ENCODE measurements at regions not wholly inside any gene's neighbourhood (a gene's known extent, or its start where the extent isn't known, plus 50 kb on each side); places are given as distances from the start of the nearest gene placed in this dataset.

DNA sequence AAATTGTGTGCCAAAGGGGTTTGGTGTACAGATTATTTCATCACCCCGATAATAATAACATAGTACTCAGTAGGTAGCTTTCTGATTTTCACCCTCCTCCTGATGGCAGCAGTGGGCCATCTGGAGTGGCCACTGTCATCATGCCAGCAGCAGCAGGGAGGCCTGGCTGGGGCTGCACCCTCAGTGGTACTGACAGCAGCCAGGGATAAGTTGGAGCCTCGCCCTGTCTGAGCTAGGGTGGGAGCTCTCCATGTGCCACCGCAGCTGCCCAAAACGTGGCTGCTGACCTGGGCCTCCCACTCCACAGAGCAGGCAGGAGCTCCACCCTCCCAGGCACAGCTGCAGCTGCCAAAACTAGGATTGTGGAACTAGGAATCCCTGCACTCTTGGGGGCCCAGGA lies 700.8 kb upstream of the KCND2 start:
- no peak overlapping the region for H3K9ac ChIP-seq (ENCODE audit: low read length)
- no peak overlapping the region for H3K27ac ChIP-seq (ENCODE audit: low read length)
- H3K9me2 ChIP-seq (replicated peaks; ENCODE audit: insufficient read depth, low read length): no peaks in the 10 kb centered on the region
- H3K4me3 ChIP-seq (ENCODE audit: low read length): no peak overlapping the region
- H3K4me1 ChIP-seq (ENCODE audit: low read length): no peaks in the 10 kb centered on the region
- no peak overlapping the region for H3K4me2 ChIP-seq (ENCODE audit: low read depth, low read length, poor library complexity, severe bottlenecking)
- peaks cover 15% of the 10 kb centered on the region for H3K9me3 ChIP-seq (ENCODE audit: low read length)
- no peaks in the 10 kb centered on the region for H3K79me2 ChIP-seq (ENCODE audit: low read length)
- no peak for DNase-seq
- H2AFZ ChIP-seq (ENCODE audit: low read length): no peak overlapping the region
- H3K27me3 ChIP-seq (ENCODE audit: low read length): no peaks in the 10 kb centered on the region
- no peaks in the 10 kb centered on the region for H4K20me1 ChIP-seq (ENCODE audit: insufficient read depth, low read depth, low read length)
- no peaks in the 10 kb centered on the region for H3K36me3 ChIP-seq (ENCODE audit: insufficient read depth, low read length)

DNA sequence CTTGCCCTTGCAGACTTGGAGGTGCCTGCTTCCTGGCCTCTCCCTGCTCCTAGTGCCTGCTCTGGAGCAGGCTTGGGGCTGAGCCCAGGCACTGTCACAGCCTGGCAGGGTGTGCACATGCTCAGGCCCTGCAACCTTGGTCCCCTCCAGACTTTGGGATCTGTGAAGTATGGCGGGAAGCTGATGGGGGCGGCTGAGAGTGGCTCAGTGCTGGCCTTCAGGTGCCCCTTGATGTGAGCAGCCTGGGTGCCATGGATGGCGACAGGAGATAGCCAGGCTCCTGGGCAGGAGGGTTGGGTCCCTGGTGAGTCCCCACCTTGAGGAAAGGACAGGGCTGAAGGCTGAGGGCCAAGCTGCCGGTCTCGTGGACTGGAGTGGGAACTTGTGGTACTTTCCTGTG lies 700.4 kb upstream of the KCND2 start:
- H3K4me3 ChIP-seq (ENCODE audit: low read length): no peak overlapping the region
- no peak overlapping the region for H2AFZ ChIP-seq (ENCODE audit: low read length)

DNA sequence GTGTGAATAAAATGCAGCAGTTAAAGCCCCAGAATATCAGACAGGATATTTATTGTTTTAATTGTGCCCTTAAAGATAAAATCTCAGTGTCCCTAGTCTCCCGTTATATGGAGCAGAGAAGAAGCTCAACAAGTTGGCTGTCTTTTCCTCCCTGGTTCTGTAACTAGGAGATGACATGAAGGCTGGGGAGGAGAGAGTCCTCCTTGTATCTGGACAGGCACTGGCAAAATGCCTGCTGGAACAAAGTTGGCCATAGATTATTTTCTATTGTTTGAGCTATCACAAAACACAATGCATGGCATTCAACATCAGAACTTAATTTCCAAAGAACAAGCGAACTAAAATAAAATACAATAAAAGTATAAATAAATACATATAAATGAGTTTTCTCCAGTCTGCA lies 694.9 kb upstream of the KCND2 start:
- Histone ChIP-seq H3K36me3 (ENCODE audit: insufficient read depth, low read length) (no peaks in the 10 kb centered on the region), H3K9ac (ENCODE audit: low read length) (no peak overlapping the region), H3K4me3 (ENCODE audit: low read length) (no peak overlapping the region), H3K4me2 (ENCODE audit: low read depth, low read length, poor library complexity, severe bottlenecking) (no peak overlapping the region), H3K27ac (ENCODE audit: low read length) (no peak overlapping the region), H3K27me3 (ENCODE audit: low read length) (no peaks in the 10 kb centered on the region), H2AFZ (ENCODE audit: low read length) (no peak overlapping the region), H3K79me2 (ENCODE audit: low read length) (no peaks in the 10 kb centered on the region), H3K9me2 (replicated peaks; ENCODE audit: insufficient read depth, low read length) (no peaks in the 10 kb centered on the region), H4K20me1 (ENCODE audit: insufficient read depth, low read depth, low read length) (no peaks in the 10 kb centered on the region), H3K9me3 (ENCODE audit: low read length) (peaks cover 21% of the 10 kb centered on the region), H3K4me1 (ENCODE audit: low read length) (no peaks in the 10 kb centered on the region)
- no peak for DNase-seq

More for the DNA sequence above, 700.4 kb upstream of the KCND2 start:
- Histone ChIP-seq H4K20me1 (ENCODE audit: insufficient read depth, low read depth, low read length) (no peaks in the 10 kb centered on the region), H3K4me2 (ENCODE audit: low read depth, low read length, poor library complexity, severe bottlenecking) (no peak overlapping the region), H3K9ac (ENCODE audit: low read length) (no peak overlapping the region), H3K9me3 (ENCODE audit: low read length) (peaks cover 15% of the 10 kb centered on the region), H3K79me2 (ENCODE audit: low read length) (no peaks in the 10 kb centered on the region), H3K27ac (ENCODE audit: low read length) (no peak overlapping the region), H3K9me2 (replicated peaks; ENCODE audit: insufficient read depth, low read length) (no peaks in the 10 kb centered on the region), H3K27me3 (ENCODE audit: low read length) (no peaks in the 10 kb centered on the region), H3K36me3 (ENCODE audit: insufficient read depth, low read length) (no peaks in the 10 kb centered on the region), H3K4me1 (ENCODE audit: low read length) (no peaks in the 10 kb centered on the region)
- no peak for DNase-seq

DNA sequence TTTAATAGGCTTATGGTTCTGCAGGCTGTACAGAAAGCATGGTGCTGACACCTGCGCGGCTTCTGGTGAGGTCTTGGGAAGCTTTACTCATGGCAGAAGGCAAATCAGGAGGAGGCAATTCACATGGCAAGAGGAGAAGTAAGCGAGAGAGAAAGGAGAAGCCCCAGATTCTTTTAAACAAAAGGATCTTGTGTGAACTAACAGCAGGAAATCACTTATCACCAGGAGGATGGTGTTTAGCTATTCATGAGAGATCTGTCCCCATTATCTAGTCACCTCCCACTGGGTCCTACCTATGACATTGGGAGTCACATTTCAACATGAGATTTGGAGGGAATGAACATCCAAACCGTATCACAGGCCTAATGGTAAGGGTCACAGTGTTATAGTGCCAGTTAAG lies 678.0 kb upstream of the KCND2 start:
- Histone ChIP-seq H3K36me3 (ENCODE audit: insufficient read depth, low read length) (no peaks in the 10 kb centered on the region), H3K4me1 (ENCODE audit: low read length) (no peaks in the 10 kb centered on the region), H3K9ac (ENCODE audit: low read length) (no peak overlapping the region), H3K4me3 (ENCODE audit: low read length) (no peak overlapping the region), H3K4me2 (ENCODE audit: low read depth, low read length, poor library complexity, severe bottlenecking) (no peak overlapping the region), H3K9me3 (ENCODE audit: low read length) (no peaks in the 10 kb centered on the region), H2AFZ (ENCODE audit: low read length) (no peak overlapping the region), H3K9me2 (replicated peaks; ENCODE audit: insufficient read depth, low read length) (no peaks in the 10 kb centered on the region), H3K27ac (ENCODE audit: low read length) (no peak overlapping the region), H4K20me1 (ENCODE audit: insufficient read depth, low read depth, low read length) (no peaks in the 10 kb centered on the region), H3K27me3 (ENCODE audit: low read length) (no peaks in the 10 kb centered on the region), H3K79me2 (ENCODE audit: low read length) (no peaks in the 10 kb centered on the region)
- no peak for DNase-seq

DNA sequence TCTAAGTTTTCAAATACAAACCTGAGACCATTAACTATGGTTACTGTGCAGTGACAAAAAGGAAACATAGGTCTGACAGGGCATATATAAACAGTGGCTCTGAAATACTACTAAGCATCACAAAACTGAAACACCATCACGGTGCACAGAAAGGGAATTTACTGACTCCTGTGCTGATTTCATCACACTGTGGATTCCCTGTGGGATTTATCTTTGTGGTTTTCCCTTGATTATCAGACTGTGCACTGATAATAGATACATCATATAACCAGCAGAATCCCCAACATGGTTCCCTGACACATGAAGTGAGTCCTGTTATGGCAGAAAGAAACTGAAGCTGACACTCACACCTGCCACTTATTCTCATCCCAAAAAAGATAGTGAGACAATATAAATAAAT lies 676.3 kb upstream of the KCND2 start:
- Histone ChIP-seq H3K9me3 (ENCODE audit: low read length) (no peaks in the 10 kb centered on the region), H3K4me2 (ENCODE audit: low read depth, low read length, poor library complexity, severe bottlenecking) (no peak overlapping the region), H3K4me1 (ENCODE audit: low read length) (no peaks in the 10 kb centered on the region), H2AFZ (ENCODE audit: low read length) (no peak overlapping the region), H3K79me2 (ENCODE audit: low read length) (no peaks in the 10 kb centered on the region), H3K27me3 (ENCODE audit: low read length) (no peaks in the 10 kb centered on the region), H3K4me3 (ENCODE audit: low read length) (no peak overlapping the region), H3K9ac (ENCODE audit: low read length) (no peak overlapping the region), H4K20me1 (ENCODE audit: insufficient read depth, low read depth, low read length) (no peaks in the 10 kb centered on the region), H3K9me2 (replicated peaks; ENCODE audit: insufficient read depth, low read length) (no peaks in the 10 kb centered on the region), H3K36me3 (ENCODE audit: insufficient read depth, low read length) (no peaks in the 10 kb centered on the region), H3K27ac (ENCODE audit: low read length) (no peak overlapping the region)
- no peak for DNase-seq

DNA sequence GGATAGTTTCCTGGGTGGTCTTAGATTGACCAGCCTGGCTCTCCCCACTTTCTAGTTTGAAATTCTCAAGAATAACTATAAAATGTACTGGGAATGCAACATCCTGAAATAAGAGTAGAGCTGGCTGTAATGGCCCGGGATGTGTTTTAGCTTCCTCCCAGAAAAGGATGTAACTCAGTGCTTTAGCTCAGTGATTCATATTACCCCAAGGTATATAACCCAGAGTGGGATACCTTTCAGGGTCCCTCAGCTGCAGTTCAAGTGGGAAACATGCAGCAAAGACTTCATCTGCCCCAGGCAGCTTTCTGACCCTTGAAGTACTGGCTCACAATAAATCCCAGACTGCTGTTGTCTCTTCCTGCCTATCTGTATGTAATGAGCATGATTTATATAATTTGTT lies 666.7 kb upstream of the KCND2 start:
- Histone ChIP-seq H3K36me3 (ENCODE audit: insufficient read depth, low read length) (no peaks in the 10 kb centered on the region), H3K9me3 (ENCODE audit: low read length) (peaks cover 24% of the 10 kb centered on the region), H3K4me2 (ENCODE audit: low read depth, low read length, poor library complexity, severe bottlenecking) (no peak overlapping the region), H2AFZ (ENCODE audit: low read length) (no peak overlapping the region), H3K9ac (ENCODE audit: low read length) (no peak overlapping the region), H3K79me2 (ENCODE audit: low read length) (no peaks in the 10 kb centered on the region), H3K9me2 (replicated peaks; ENCODE audit: insufficient read depth, low read length) (no peaks in the 10 kb centered on the region), H4K20me1 (ENCODE audit: insufficient read depth, low read depth, low read length) (no peaks in the 10 kb centered on the region), H3K27me3 (ENCODE audit: low read length) (no peaks in the 10 kb centered on the region), H3K4me3 (ENCODE audit: low read length) (no peak overlapping the region), H3K4me1 (ENCODE audit: low read length) (no peaks in the 10 kb centered on the region), H3K27ac (ENCODE audit: low read length) (no peak overlapping the region)
- no peak for DNase-seq

DNA sequence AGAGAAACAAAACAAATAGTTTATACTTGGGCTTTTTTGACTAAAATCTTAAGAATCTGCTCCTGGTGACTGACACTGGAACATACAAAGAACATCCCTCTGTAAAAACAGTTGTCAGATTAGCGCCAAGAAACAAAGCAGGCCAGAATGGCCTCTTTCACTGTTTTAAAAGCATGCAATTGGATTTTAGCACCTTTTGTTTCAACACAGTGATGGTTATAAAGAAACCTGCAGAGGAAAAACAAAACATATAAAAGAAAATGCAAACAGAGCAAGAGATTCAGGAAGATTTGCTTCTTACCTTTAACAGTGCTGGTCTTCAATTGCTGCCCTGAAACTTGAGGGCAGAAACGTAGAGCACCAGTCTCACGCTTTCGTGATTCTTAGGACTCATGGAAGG lies 652.2 kb upstream of the KCND2 start:
- H3K4me3 ChIP-seq (ENCODE audit: low read length): no peak overlapping the region
- no peaks in the 10 kb centered on the region for H3K79me2 ChIP-seq (ENCODE audit: low read length)
- no peaks in the 10 kb centered on the region for H3K27me3 ChIP-seq (ENCODE audit: low read length)
- no peaks in the 10 kb centered on the region for H3K4me1 ChIP-seq (ENCODE audit: low read length)
- no peaks in the 10 kb centered on the region for H3K9me2 ChIP-seq (replicated peaks; ENCODE audit: insufficient read depth, low read length)
- no peak overlapping the region for H3K27ac ChIP-seq (ENCODE audit: low read length)
- DNase-seq: no peak
- H3K36me3 ChIP-seq (ENCODE audit: insufficient read depth, low read length): no peaks in the 10 kb centered on the region
- no peak overlapping the region for H3K4me2 ChIP-seq (ENCODE audit: low read depth, low read length, poor library complexity, severe bottlenecking)
- H2AFZ ChIP-seq (ENCODE audit: low read length): no peak overlapping the region
- H3K9me3 ChIP-seq (ENCODE audit: low read length): peaks cover 19% of the 10 kb centered on the region
- H3K9ac ChIP-seq (ENCODE audit: low read length): no peak overlapping the region
- no peaks in the 10 kb centered on the region for H4K20me1 ChIP-seq (ENCODE audit: insufficient read depth, low read depth, low read length)

DNA sequence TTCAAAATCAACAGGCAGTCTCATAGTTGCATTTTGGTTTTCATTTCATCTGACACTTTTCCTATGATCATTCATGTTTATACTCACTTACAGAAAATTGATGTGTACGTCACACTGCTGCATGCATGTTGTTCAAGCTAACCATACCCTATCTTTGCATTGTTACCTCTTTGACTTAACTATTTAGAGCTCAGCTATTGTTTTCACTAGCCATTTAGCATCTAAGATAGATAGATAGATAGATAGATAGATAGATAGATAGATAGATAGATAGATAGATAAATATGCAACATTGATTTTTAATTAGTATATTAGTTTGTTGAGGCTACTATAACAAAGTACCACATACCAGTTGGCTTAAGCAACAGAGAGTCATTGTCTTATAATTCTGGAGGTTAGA lies 649.5 kb upstream of the KCND2 start:
- no peak for DNase-seq
- Histone ChIP-seq H3K4me2 (ENCODE audit: low read depth, low read length, poor library complexity, severe bottlenecking) (no peak overlapping the region), H4K20me1 (ENCODE audit: insufficient read depth, low read depth, low read length) (no peaks in the 10 kb centered on the region), H2AFZ (ENCODE audit: low read length) (no peak overlapping the region), H3K4me1 (ENCODE audit: low read length) (no peaks in the 10 kb centered on the region), H3K27ac (ENCODE audit: low read length) (no peak overlapping the region), H3K27me3 (ENCODE audit: low read length) (no peaks in the 10 kb centered on the region), H3K79me2 (ENCODE audit: low read length) (no peaks in the 10 kb centered on the region), H3K36me3 (ENCODE audit: insufficient read depth, low read length) (no peaks in the 10 kb centered on the region), H3K9me2 (replicated peaks; ENCODE audit: insufficient read depth, low read length) (no peaks in the 10 kb centered on the region), H3K9me3 (ENCODE audit: low read length) (peaks cover 14% of the 10 kb centered on the region), H3K9ac (ENCODE audit: low read length) (no peak overlapping the region), H3K4me3 (ENCODE audit: low read length) (no peak overlapping the region)

DNA sequence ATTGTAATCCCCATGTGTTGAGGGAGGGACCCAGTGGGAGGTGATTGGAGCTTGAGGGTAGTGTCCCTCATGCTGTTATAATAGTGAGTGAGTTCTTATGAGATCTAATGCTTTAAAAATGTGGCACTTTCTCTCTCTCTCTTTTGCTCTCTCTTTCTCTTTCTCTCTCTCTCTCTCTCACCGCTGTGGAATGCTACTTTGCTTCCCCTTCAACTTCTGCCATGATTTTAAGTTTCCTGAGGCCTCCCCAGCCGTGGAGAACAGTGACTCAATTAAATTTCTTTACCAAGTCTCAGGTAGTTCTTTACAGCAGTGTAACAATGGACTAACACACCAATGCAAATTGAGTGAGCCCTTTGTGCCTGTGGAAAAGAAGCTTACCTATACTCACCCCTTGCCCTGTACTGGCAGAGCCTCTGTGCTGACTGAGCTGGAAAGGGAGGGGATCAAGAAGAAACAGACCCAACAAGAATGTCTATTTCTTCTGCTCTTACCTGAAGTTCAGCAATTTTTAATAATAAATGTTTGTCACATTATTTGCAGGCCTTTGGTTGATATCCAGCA lies 642.5 kb upstream of the KCND2 start:
- Histone ChIP-seq H3K4me1 (ENCODE audit: low read length) (no peaks in the 10 kb centered on the region), H3K36me3 (ENCODE audit: insufficient read depth, low read length) (no peaks in the 10 kb centered on the region), H3K27me3 (ENCODE audit: low read length) (no peaks in the 10 kb centered on the region), H3K9ac (ENCODE audit: low read length) (no peak overlapping the region), H3K9me3 (ENCODE audit: low read length) (peaks cover 23% of the 10 kb centered on the region; the same call in 1 of the 2 replicates), H3K27ac (ENCODE audit: low read length) (no peak overlapping the region), H3K79me2 (ENCODE audit: low read length) (no peaks in the 10 kb centered on the region), H3K9me2 (replicated peaks; ENCODE audit: insufficient read depth, low read length) (no peaks in the 10 kb centered on the region), H3K4me3 (ENCODE audit: low read length) (no peak overlapping the region), H4K20me1 (ENCODE audit: insufficient read depth, low read depth, low read length) (no peaks in the 10 kb centered on the region), H3K4me2 (ENCODE audit: low read depth, low read length, poor library complexity, severe bottlenecking) (no peak overlapping the region), H2AFZ (ENCODE audit: low read length) (no peak overlapping the region)
- DNase-seq: no peak
